ENCODE measurements at regions not wholly inside any gene's neighbourhood (a gene's known extent, or its start where the extent isn't known, plus 50 kb on each side); places are given as distances from the start of the nearest gene placed in this dataset.

GRCh38 chr20:20938131-20938530 is 168.0 kb downstream of the LINC00237 start:
- DNase-seq (ENCODE audit: low read depth in 2 of 2), result no peak

GRCh38 chr20:20933142-20933958 is 172.8 kb downstream of the LINC00237 start:
- no peak for DNase-seq (ENCODE audit: low read depth in 2 of 2)

- DNase-seq (ENCODE audit: low read depth in 2 of 2), result no peak
Measured at GRCh38 chr20:20932156-20932555, 174.0 kb downstream of the LINC00237 start.

- no peak for DNase-seq (ENCODE audit: low read depth in 2 of 2)
Measured at GRCh38 chr20:20931632-20932031, 174.5 kb downstream of the LINC00237 start.

- no peak for DNase-seq (ENCODE audit: low read depth in 2 of 2)
Measured at GRCh38 chr20:20931024-20931423, 175.1 kb downstream of the LINC00237 start.

- no peak for DNase-seq (ENCODE audit: low read depth in 2 of 2)
Measured at GRCh38 chr20:20930500-20930899, 175.7 kb downstream of the LINC00237 start.

GRCh38 chr20:20929341-20929740 is 176.8 kb downstream of the LINC00237 start:
- no peak for DNase-seq (ENCODE audit: low read depth in 2 of 2)

- no peak for DNase-seq (ENCODE audit: low read depth in 2 of 2)
Measured at GRCh38 chr20:20926222-20926905, 179.8 kb downstream of the LINC00237 start.

GRCh38 chr20:20920433-20920832 is 185.7 kb downstream of the LINC00237 start:
- DNase-seq (ENCODE audit: low read depth in 2 of 2), result no peak

GRCh38 chr20:20915844-20916243 is 190.3 kb downstream of the LINC00237 start:
- DNase-seq (ENCODE audit: low read depth in 2 of 2), result no peak

- no peak for DNase-seq (ENCODE audit: low read depth in 2 of 2)
Measured at GRCh38 chr20:20904501-20904831, 192.0 kb upstream of the RALGAPA2 start.

GRCh38 chr20:20903773-20904500 is 191.5 kb upstream of the RALGAPA2 start:
- no peak for DNase-seq (ENCODE audit: low read depth in 2 of 2)

GRCh38 chr20:20897922-20898321 is 185.5 kb upstream of the RALGAPA2 start:
- DNase-seq (ENCODE audit: low read depth in 2 of 2), result no peak

GRCh38 chr20:20897145-20897544 is 184.7 kb upstream of the RALGAPA2 start:
- DNase-seq (ENCODE audit: low read depth in 2 of 2), result no peak

GRCh38 chr20:20896606-20897005 is 184.2 kb upstream of the RALGAPA2 start:
- DNase-seq (ENCODE audit: low read depth in 2 of 2), result no peak

GRCh38 chr20:20895537-20895936 is 183.1 kb upstream of the RALGAPA2 start:
- no peak for DNase-seq (ENCODE audit: low read depth in 2 of 2)

- DNase-seq (ENCODE audit: low read depth in 2 of 2), result no peak
Measured at GRCh38 chr20:20894753-20895152, 182.3 kb upstream of the RALGAPA2 start.

GRCh38 chr20:20894280-20894679 is 181.8 kb upstream of the RALGAPA2 start:
- DNase-seq (ENCODE audit: low read depth in 2 of 2), result no peak

GRCh38 chr20:20892328-20892727 is 179.9 kb upstream of the RALGAPA2 start:
- DNase-seq (ENCODE audit: low read depth in 2 of 2), result no peak

GRCh38 chr20:20890751-20891150 is 178.3 kb upstream of the RALGAPA2 start:
- no peak for DNase-seq (ENCODE audit: low read depth in 2 of 2)

GRCh38 chr20:20888936-20889335 is 176.5 kb upstream of the RALGAPA2 start:
- DNase-seq (ENCODE audit: low read depth in 2 of 2), result no peak

- DNase-seq (ENCODE audit: low read depth in 2 of 2), result no peak
Measured at GRCh38 chr20:20888266-20888656, 175.8 kb upstream of the RALGAPA2 start.

All from stimulated activated CD4-positive, alpha-beta T cell treated with anti-CD3 and anti-CD28 coated beads, Interleukin-4, amount 100 ng/mL, for 48 hours (primary cell).